NCI-H526 treated with DMSO at 0.1 percent for 48 hours (cell line): ENCODE measurements at regions not wholly inside any gene's neighbourhood (a gene's known extent, or its start where the extent isn't known, plus 50 kb on each side); places are given as distances from the start of the nearest gene placed in this dataset.
"Not testable (repeated sequence)": the region's sequence is repeated elsewhere in the genome, so short reads cannot be mapped to it uniquely, and the experiment has no call there.

Source experiments
- DNase-seq: peaks from one replicate; lab custom pipeline; 2025; lab: John Stamatoyannopoulos, UW

- DNase-seq: no peak
These were observed 501.3 kb upstream of the FTMT start for GRCh38 chr5:121350181-121350930.

GRCh38 chr5:121366515-121366914 is 485.2 kb upstream of the FTMT start:
- DNase-seq: no peak

- no peak for DNase-seq
These were observed 478.3 kb upstream of the FTMT start for GRCh38 chr5:121373371-121373770.

GRCh38 chr5:121377461-121377860 is 474.2 kb upstream of the FTMT start:
- no peak for DNase-seq

- DNase-seq: no peak
These were observed 473.6 kb upstream of the FTMT start for GRCh38 chr5:121378046-121378445.

- DNase-seq: no peak
These were observed 472.9 kb upstream of the FTMT start for GRCh38 chr5:121378559-121379359.

- no peak for DNase-seq
These were observed 471.6 kb upstream of the FTMT start for GRCh38 chr5:121380066-121380465.

- no peak for DNase-seq
These were observed 467.3 kb upstream of the FTMT start for GRCh38 chr5:121384359-121384758.

- DNase-seq: no peak
These were observed 465.3 kb upstream of the FTMT start for GRCh38 chr5:121386334-121386733.

GRCh38 chr5:121396716-121397115 is 455.0 kb upstream of the FTMT start:
- no peak for DNase-seq

GRCh38 chr5:121399879-121400278 is 451.8 kb upstream of the FTMT start:
- no peak for DNase-seq

- no peak for DNase-seq
These were observed 442.9 kb upstream of the FTMT start for GRCh38 chr5:121408778-121409177.

GRCh38 chr5:121415270-121415669 is 436.4 kb upstream of the FTMT start:
- DNase-seq: no peak

GRCh38 chr5:121421646-121422045 is 430.0 kb upstream of the FTMT start:
- no peak for DNase-seq

- DNase-seq: no peak
These were observed 426.7 kb upstream of the FTMT start for GRCh38 chr5:121424976-121425375.

GRCh38 chr5:121426153-121426552 is 425.5 kb upstream of the FTMT start:
- DNase-seq: no peak

GRCh38 chr5:121429761-121430160 is 421.9 kb upstream of the FTMT start:
- no peak for DNase-seq

- no peak for DNase-seq
These were observed 421.1 kb upstream of the FTMT start for GRCh38 chr5:121430538-121430937.

GRCh38 chr5:121445511-121445910 is 406.2 kb upstream of the FTMT start:
- no peak for DNase-seq

GRCh38 chr5:121462441-121462840 is 389.2 kb upstream of the FTMT start:
- no peak for DNase-seq

GRCh38 chr5:121471222-121471621 is 380.5 kb upstream of the FTMT start:
- not testable (repeated sequence) for DNase-seq

GRCh38 chr5:121478636-121479035 is 373.0 kb upstream of the FTMT start:
- DNase-seq: no peak

- no peak for DNase-seq
These were observed 372.3 kb upstream of the FTMT start for GRCh38 chr5:121479337-121479736.
